ENCODE measurements at regions not wholly inside any gene's neighbourhood (a gene's known extent, or its start where the extent isn't known, plus 50 kb on each side); places are given as distances from the start of the nearest gene placed in this dataset.
"Not testable (repeated sequence)": the region's sequence is repeated elsewhere in the genome, so short reads cannot be mapped to it uniquely, and the experiment has no call there.

GRCh38 chr22:25309586-25309985 is 90.1 kb downstream of the CRYBB2 start:
- TF ChIP-seq POLR2A (IDR thresholded peaks at IDR 0.05; ENCODE audit: low read depth, low read length); TAF1 (IDR thresholded peaks at IDR 0.05; ENCODE audit: borderline replicate concordance, low read depth, low read length); POLR2AphosphoS5 (IDR thresholded peaks at IDR 0.05; ENCODE audit: low read depth, low read length): not testable (repeated sequence)
